ENCODE measurements at regions not wholly inside any gene's neighbourhood (a gene's known extent, or its start where the extent isn't known, plus 50 kb on each side); places are given as distances from the start of the nearest gene placed in this dataset.

DNA sequence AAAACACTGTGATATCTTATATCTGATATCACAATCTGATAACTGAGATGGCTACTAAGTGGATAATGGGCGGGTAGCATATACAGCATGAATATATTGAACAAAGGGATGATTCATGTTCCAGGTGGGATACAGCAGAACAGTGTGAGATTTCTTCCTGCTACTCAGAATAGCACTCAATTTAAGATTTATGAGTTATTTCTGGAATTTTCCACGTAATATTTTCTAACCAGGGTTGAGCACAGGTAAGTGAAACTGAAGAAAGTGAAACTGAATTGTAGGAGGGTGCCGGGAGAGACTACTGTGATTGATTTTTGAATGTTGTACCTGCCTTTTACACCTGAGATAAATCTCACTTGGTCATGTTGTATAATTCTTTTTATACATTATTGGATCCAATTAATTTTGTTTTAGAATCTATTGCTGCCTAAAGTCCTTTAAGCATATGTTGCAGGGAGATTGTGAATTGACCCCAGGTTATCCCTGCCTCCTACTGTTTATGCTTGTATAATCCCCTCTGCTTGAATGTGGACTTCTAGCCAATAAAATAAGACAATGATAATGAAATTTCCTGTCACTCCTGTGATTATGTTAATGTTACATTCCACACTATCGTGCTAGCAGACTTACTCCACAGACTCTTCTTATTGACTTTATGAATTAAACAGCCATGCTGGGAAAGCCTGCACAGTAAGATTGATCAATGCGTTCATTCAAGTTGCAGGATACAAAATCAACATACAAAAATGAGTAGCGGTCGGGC lies 67.6 kb upstream of the RBBP8 start:
- no peak for TF ChIP-seq CTCF (IDR thresholded peaks at IDR 0.05; ENCODE audit: low read length)
- TF ChIP-seq EZH2phosphoT487 (IDR thresholded peaks at IDR 0.05; ENCODE audit: low read length): no peak
- no peak for TF ChIP-seq EZH2 (optimal IDR thresholded peaks at IDR 0.05; ENCODE audit: low read depth, low read length)

All from MM.1S (cell line).